ENCODE measurements at regions not wholly inside any gene's neighbourhood (a gene's known extent, or its start where the extent isn't known, plus 50 kb on each side); places are given as distances from the start of the nearest gene placed in this dataset.
"Not testable (repeated sequence)": the region's sequence is repeated elsewhere in the genome, so short reads cannot be mapped to it uniquely, and the experiment has no call there.

DNA sequence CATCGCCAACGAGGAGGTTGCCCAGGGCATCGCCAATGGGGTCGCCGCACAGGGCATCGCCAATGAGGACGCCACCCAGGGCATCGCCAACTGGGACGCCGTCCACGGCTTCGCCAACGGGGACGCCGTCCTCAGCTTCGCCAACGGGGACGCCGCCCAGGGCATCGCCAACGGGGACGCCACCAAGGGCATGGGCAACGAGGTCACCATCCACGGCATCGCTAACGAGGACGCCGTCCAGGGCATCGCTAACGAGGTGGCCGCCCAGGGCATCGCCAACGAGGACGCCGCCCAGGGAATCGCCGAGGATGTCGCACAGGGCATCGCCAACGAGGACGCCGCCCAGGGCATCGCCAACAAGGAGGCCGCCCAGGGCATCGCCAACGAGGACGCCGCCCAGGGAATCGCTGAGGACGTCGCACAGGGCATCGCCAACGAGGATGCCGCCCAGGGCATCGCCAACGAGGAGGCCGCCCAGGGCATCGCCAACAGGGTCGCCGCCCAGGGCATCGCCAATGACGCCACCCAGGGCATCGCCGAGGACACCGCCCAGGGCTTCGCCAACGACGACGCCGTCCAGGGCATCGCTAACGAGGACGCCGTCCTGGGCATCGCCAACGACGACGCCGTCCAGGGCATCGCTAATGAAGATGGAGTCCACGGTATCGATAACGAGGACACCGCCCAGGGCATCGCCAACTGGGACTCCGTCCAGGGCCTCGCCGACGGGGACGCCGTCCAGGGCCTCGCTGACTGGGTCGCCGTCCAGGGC, 945.7 kb downstream of the TUBA3C start:
- Histone ChIP-seq H3K9me3 (ENCODE audit: low read depth) (no peaks in the 10 kb centered on the region), H3K4me1 (ENCODE audit: low read depth) (no peaks in the 10 kb centered on the region), H3K36me3 (no peaks in the 10 kb centered on the region), H3K27ac (no peak overlapping the region), H3K27me3 (no peaks in the 10 kb centered on the region), H3K4me3 (no peak overlapping the region)
- TF ChIP-seq, protein P1, sequence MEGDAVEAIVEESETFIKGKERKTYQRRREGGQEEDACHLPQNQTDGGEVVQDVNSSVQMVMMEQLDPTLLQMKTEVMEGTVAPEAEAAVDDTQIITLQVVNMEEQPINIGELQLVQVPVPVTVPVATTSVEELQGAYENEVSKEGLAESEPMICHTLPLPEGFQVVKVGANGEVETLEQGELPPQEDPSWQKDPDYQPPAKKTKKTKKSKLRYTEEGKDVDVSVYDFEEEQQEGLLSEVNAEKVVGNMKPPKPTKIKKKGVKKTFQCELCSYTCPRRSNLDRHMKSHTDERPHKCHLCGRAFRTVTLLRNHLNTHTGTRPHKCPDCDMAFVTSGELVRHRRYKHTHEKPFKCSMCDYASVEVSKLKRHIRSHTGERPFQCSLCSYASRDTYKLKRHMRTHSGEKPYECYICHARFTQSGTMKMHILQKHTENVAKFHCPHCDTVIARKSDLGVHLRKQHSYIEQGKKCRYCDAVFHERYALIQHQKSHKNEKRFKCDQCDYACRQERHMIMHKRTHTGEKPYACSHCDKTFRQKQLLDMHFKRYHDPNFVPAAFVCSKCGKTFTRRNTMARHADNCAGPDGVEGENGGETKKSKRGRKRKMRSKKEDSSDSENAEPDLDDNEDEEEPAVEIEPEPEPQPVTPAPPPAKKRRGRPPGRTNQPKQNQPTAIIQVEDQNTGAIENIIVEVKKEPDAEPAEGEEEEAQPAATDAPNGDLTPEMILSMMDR (IDR thresholded peaks at IDR 0.05; ENCODE audit: low read depth, low read length) = no peak
- DNase-seq (ENCODE audit: low read depth in 1 of 2, low spot score in 1 of 2) = no peak

GRCh38 chr13:18235172-18235571, 946.5 kb downstream of the TUBA3C start:
- Histone ChIP-seq H3K27me3 (no peaks in the 10 kb centered on the region), H3K9me3 (ENCODE audit: low read depth) (no peaks in the 10 kb centered on the region), H3K36me3 (no peaks in the 10 kb centered on the region), H3K4me1 (ENCODE audit: low read depth) (no peaks in the 10 kb centered on the region), H3K27ac (no peak overlapping the region), H3K4me3 (no peak overlapping the region)
- TF ChIP-seq, protein P1 (IDR thresholded peaks at IDR 0.05; ENCODE audit: low read depth, low read length) = no peak
- DNase-seq (ENCODE audit: low read depth in 1 of 2, low spot score in 1 of 2) = no peak

GRCh38 chr13:18234451-18234850, 947.2 kb downstream of the TUBA3C start:
- not testable (repeated sequence) for H3K4me3 ChIP-seq; H3K4me1 ChIP-seq (ENCODE audit: low read depth); DNase-seq (ENCODE audit: low read depth in 1 of 2, low spot score in 1 of 2); H3K36me3 ChIP-seq; H3K27ac ChIP-seq; H3K9me3 ChIP-seq (ENCODE audit: low read depth); H3K27me3 ChIP-seq

GRCh38 chr13:18233783-18234299, 947.8 kb downstream of the TUBA3C start:
- no peaks in the 10 kb centered on the region for H3K9me3 ChIP-seq (ENCODE audit: low read depth)

GRCh38 chr13:18232994-18233782, 948.4 kb downstream of the TUBA3C start:
- no peak for DNase-seq (ENCODE audit: low read depth in 1 of 2, low spot score in 1 of 2)
- Histone ChIP-seq H3K27ac (no peak overlapping the region), H3K27me3 (no peaks in the 10 kb centered on the region), H3K4me3 (no peak overlapping the region), H3K9me3 (ENCODE audit: low read depth) (no peaks in the 10 kb centered on the region), H3K36me3 (no peaks in the 10 kb centered on the region), H3K4me1 (ENCODE audit: low read depth) (no peaks in the 10 kb centered on the region)
- TF ChIP-seq, protein P1 (IDR thresholded peaks at IDR 0.05; ENCODE audit: low read depth, low read length) = no peak

More at GRCh38 chr13:18233783-18234299, 947.8 kb downstream of the TUBA3C start:
- Histone ChIP-seq H3K27me3 (no peaks in the 10 kb centered on the region), H3K27ac (no peak overlapping the region), H3K4me1 (ENCODE audit: low read depth) (no peaks in the 10 kb centered on the region), H3K36me3 (no peaks in the 10 kb centered on the region), H3K4me3 (no peak overlapping the region)
- TF ChIP-seq, protein P1 (IDR thresholded peaks at IDR 0.05; ENCODE audit: low read depth, low read length) = no peak
- DNase-seq (ENCODE audit: low read depth in 1 of 2, low spot score in 1 of 2) = no peak
